ENCODE measurements at regions not wholly inside any gene's neighbourhood (a gene's known extent, or its start where the extent isn't known, plus 50 kb on each side); places are given as distances from the start of the nearest gene placed in this dataset.

GRCh38 chr4:35237924-35238323, 1006.4 kb downstream of the ARAP2 start:
- WGBS, 4 donors = 57 to 62% (median 60%) methylated on average over 4 of the region's 4 CpGs

GRCh38 chr4:35238793-35239192, 1005.5 kb downstream of the ARAP2 start:
- no peak overlapping the region for H3K27ac ChIP-seq
- no peak overlapping the region for H3K4me3 ChIP-seq
- no peak for TF ChIP-seq CTCF (IDR thresholded peaks at IDR 0.05)
- TF ChIP-seq POLR2A (IDR thresholded peaks at IDR 0.05) = no peak
- H3K4me1 ChIP-seq (replicated peaks in 1 of 2) = no peaks in the 10 kb centered on the region
- intact Hi-C loops (cut with DNase I) = no loop called here
- H3K36me3 ChIP-seq (replicated peaks in 1 of 2) = no peaks in the 10 kb centered on the region
- no peak for DNase-seq
- no peaks in the 10 kb centered on the region for H3K9me3 ChIP-seq (replicated peaks in 1 of 3)
- H3K27me3 ChIP-seq = no peaks in the 10 kb centered on the region

More at GRCh38 chr4:35237924-35238323, 1006.4 kb downstream of the ARAP2 start:
- intact Hi-C loops (cut with DNase I) = no loop called here
- Histone ChIP-seq H3K27ac (no peak overlapping the region), H3K4me3 (no peak overlapping the region), H3K9me3 (replicated peaks in 1 of 3) (no peaks in the 10 kb centered on the region), H3K36me3 (replicated peaks in 1 of 2) (no peaks in the 10 kb centered on the region), H3K4me1 (replicated peaks in 1 of 2) (no peaks in the 10 kb centered on the region), H3K27me3 (no peaks in the 10 kb centered on the region)
- TF ChIP-seq CTCF (IDR thresholded peaks at IDR 0.05) = no peak
- no peak for TF ChIP-seq POLR2A (IDR thresholded peaks at IDR 0.05)
- no peak for DNase-seq

- Histone ChIP-seq H3K9me3 (replicated peaks in 1 of 3) (no peaks in the 10 kb centered on the region), H3K27me3 (no peaks in the 10 kb centered on the region), H3K27ac (no peak overlapping the region), H3K36me3 (replicated peaks in 1 of 2) (no peaks in the 10 kb centered on the region), H3K4me1 (replicated peaks in 1 of 2) (no peaks in the 10 kb centered on the region), H3K4me3 (no peak overlapping the region)
- TF ChIP-seq POLR2A (IDR thresholded peaks at IDR 0.05) = no peak
- no peak for TF ChIP-seq CTCF (IDR thresholded peaks at IDR 0.05)
- WGBS, 4 donors = 86 to 98% (median 91%) methylated on average over 1 of the region's 1 CpG
- DNase-seq = no peak
- intact Hi-C loops (cut with DNase I) = no loop called here
Observed at GRCh38 chr4:35246493-35246892, 997.8 kb downstream of the ARAP2 start.

- no peak overlapping the region for H3K4me3 ChIP-seq
- no peaks in the 10 kb centered on the region for H3K36me3 ChIP-seq (replicated peaks in 1 of 2)
- intact Hi-C loops (cut with DNase I) = no loop called here
- H3K9me3 ChIP-seq (replicated peaks in 1 of 3) = no peaks in the 10 kb centered on the region
- no peak for DNase-seq
- no peaks in the 10 kb centered on the region for H3K27me3 ChIP-seq
- H3K4me1 ChIP-seq (replicated peaks in 1 of 2) = no peaks in the 10 kb centered on the region
- TF ChIP-seq POLR2A (IDR thresholded peaks at IDR 0.05) (no peak), CTCF (IDR thresholded peaks at IDR 0.05) (no peak)
- H3K27ac ChIP-seq = no peak overlapping the region
- 14 to 30% (median 23%) methylated on average over 3 of the region's 3 CpGs for WGBS, 4 donors
Observed at GRCh38 chr4:35247047-35247446, 997.3 kb downstream of the ARAP2 start.

Measured in adrenal gland (tissue), 9 donors.